GM21381 (cell line): ENCODE measurements at regions not wholly inside any gene's neighbourhood (a gene's known extent, or its start where the extent isn't known, plus 50 kb on each side); places are given as distances from the start of the nearest gene placed in this dataset.

Experiments used
- ATAC-seq: cut with Tn5 transposase; IDR thresholded peaks from one replicate; pipeline ENCODE4 v1.9.1; 2021; ENCODE audit warnings: mild to moderate bottlenecking, moderate library complexity; ENCODE audit not compliant: unreplicated experiment

DNA sequence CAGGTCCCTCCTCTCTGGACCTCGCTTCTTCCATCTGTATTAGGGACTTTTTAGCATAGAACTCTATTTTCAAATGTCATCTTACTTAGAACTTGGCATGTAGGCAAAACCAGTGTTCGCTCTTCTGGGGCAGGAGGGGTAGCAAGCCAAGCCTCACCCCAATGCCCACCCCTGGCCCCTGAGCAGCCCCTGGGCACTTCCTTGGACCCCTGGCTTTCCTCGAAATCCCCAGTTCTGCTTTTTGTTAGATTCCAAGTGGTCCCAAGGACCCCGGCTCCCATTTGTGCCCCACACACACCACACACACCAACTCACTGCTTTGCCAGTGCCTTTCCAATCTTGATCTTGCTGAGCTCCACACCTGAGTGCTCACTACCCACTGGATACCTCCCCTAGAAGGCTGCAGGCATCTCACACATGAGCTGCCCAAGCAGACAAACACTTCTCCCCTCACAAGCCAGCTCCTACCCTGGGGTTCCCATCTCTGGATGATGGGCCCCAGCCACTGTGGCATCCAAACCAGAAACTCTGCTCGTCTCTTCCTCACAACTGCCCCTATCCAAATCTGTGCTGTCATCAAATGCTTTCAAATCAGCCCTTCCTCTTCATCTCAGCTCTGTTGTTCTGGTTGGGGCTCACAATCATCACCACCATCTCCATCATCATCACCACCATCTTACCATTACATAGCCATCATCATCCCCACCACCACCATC is 167.9 kb upstream of the ZMIZ1 start:
- ATAC-seq, result no peak

DNA sequence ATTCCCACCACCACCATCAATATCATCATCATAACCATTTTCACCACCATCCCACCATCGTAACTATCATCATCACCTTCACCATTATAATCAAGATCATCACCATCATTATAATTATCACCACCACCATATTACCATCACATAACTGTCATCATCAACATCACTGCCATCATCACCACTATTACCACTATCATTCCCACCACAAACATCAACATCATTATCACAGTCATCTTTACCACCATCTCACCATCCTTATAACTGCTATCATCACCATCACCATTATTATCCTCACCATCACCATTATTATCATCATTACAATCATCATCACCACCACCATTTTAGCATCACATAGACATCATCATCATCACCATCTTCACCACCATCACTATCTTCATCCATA is 167.1 kb upstream of the ZMIZ1 start:
- no peak for ATAC-seq

DNA sequence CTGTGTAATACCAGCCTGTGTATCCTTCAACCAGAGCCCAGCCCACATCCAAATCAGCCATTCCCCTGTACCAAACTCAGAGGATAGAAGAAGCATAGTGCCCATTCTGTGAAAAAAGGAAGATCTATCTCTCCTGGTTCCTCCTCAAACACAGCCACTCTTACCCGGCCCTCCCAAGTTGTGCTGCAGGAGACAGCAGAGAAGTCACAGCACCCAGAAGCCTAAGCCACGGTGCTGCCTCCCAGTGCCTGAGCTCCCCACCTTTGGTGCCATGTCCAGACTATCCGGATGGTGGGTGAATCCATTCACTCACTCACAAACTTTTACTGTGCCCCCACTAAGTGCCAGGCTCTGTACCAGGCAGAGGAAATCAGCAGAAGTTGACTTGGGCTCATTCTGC is 166.0 kb upstream of the ZMIZ1 start:
- ATAC-seq, result no peak

DNA sequence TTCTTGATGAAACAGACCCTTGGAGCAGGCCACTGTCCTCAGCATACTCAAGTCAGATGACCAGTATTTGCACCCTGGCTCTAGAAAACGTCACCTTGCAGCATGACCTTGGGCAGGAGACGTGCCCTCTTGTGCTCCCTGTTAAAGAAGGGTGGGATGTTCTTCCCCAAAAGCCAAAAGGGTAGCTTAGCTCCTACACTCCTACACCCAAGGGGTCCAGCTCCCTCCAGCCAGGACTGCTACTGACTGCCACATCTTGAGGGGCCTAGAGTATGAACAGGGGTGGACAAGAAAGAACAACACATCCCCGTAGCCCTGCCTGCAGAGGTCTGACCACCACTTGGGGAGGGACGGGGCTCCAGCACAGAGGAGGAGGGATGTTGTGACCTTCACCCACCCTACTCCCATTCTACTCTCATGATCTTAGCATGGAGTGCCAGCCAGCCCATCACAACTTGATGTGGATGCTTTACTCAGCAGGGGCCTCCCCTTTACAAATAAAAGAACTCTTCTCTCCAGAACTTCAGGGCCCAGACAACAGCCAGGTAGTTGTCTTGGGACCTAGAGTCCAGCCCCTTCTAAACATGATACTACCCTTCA is 165.3 kb upstream of the ZMIZ1 start:
- no peak for ATAC-seq

DNA sequence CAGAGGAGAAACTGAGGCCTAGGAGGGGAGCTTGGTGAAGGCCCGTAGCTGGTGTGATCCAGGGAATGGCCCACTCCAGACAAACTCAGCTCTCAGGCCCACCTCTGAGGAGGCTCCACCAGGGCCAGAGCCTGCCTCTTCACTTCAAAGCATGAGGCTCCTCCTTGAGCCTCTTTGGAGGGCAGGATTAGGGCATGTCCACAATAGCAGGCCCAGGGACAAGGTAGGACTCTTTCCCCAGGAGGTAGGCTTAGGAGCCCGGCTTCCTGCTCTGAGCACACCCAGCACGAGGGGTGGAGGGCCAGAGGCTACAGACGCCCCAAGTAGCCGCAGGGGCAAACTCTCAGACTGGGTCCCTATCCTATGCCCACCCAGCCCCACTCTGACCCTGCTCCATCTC is 164.6 kb upstream of the ZMIZ1 start:
- ATAC-seq, result no peak

DNA sequence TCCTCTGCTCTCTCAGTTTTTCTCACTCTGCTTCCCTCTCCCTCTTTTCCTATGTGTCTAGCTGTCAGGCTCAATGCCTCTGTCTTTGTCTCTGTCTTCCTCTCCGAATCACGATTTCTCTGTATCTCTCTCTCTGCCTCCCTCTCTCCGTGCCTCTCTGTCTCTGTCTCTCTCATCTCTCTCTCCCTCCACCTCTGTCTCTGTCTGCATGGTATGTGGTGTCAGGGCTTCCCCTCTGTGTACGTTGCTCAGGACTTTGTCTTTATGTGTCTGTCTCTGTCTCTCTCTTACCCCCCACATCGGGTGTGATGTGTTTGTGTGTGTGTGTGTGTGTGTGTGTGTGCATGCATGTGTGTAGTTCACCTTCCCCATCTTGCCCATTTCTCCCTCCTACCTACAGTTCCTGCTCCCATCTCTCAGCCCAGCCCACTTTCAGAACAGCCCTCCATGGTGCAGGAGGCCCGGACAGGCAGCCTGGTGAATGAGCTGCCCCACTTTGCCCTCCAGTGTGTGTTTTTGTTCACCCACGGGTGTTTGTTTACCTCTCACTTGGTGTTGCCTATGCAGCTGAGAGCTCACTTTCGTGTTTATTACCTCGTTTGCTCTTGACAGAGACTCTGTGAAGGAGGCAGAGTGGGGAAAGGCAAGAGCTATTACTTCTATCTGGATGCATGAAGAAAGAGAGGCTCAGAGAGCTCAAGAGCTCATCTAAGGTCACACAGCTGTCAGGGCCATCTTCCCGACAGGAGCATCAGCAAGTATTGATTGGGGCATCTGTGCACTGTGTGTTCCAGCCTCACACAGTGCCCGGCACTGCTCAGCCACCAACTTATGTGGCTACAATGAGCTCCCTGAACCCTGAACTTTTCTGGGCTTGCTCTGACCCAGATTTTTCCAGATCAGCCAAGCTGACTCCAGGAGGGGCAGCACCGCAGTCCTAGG is 163.5 kb upstream of the ZMIZ1 start:
- no peak for ATAC-seq

DNA sequence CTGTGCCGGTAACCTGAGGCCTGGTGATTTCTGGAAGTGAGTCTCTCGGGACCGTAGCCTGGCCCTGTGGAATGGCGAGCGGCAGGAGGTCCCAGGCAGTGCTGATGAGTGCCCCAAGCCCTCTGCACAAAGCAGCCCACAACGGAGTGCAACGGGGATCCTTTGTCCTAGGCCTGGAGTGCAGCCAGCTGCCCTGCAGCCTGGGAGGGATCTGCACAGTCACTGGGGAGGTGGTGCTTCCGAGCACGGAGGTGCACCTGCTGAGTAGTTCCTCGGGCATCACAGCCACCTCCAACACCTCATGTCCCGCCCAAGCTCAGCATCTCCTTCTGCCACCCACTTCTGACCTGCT is 162.8 kb upstream of the ZMIZ1 start:
- no peak for ATAC-seq

DNA sequence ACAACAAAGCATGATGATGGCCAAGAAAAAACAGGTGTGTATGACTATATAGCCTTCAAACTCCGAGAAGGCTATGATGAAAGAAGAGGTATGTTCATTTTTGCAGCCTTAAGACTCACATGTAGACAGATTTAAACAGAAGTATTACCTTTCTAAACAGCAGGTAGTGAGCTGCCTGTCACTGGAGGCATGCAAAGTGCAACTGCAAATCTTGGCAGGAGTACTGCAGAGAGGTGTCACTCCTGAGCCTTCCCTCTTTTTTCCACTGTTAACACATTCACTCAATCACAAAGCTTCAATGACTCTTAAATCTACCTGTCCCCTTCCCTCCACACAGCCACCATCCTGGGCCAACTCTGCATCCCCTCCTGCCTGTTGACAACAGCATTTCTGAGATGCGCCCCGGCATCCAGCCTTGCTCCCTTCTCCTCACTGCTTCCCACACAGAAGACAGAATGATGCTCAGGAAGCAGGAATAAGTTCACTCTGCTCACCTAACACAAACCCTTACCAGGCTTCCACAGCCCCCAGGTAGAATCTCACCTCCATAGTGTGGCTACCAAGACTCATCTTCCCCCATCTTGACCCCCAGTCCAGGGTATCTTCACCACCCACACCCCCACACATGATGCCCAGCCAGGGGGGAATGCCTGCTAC is 161.9 kb upstream of the ZMIZ1 start:
- ATAC-seq, result no peak

DNA sequence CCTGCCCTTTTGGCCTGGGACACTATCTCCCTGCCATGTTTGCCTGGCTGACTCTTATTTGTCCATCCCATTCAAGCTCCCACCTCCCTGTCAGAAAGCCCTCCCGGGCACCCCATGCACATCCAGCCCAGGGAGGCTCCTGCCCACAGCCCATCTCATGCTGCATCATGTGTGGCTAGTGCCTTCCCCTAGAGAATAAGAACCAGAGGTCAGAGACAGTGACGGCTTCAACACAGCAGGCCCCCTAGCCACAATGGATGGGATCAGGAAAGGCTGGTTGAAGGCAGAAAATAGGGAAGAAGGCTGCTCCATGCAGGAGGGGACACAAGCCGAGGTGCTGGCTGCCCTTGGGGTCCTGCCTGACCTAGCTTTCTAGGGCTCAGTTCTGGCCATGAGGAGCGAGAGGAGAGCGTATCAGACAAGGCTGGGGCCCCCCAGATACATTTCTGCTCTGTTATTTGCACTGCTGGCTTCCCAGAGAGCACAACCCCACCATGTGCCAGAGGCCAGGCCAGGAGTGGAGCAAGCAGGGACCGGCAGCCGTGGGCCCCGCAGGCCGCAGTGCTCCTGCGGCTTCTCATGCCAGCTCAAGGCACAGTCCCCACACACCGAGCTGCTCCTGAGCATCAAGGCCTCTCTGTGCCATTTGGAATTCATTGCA is 161.1 kb upstream of the ZMIZ1 start:
- no peak for ATAC-seq

DNA sequence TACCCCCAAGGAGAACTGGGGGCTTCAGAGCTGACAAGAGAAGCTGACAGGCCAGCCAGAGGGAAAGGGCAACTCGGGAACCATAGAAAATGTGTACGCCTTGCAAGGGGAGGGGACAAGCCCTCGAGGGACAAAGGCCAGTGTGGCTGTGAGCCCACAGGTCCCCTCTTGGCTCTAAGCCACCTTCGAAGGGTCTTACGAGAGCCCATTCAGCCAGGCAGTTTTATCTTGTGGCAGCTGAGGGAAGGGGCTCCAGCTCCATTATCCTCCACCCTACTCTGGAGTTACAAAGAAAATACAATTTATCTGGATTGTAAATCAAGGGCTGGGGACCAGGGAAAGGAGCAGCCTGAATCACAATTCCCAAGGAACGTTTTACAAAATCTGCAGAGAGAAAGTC is 159.5 kb upstream of the ZMIZ1 start:
- no peak for ATAC-seq

DNA sequence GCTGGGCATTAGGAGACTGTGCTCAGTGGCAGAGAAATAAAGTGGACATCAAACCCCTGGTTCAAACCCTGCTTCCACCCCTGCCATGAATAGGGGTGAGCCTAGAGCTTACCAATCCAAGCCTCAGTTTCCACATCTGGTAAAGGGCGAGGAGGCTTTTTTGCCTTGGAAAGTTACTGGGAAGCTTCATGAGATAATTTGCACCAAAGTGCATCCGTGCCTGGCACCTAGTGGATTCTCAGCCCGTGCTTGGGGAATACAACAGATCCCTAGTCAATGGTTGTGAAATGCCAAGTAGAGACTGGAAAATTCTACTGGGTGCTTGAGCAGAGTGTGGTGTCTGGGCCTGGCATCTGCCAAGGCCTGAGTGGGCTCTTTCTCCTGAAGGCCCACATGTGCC is 158.7 kb upstream of the ZMIZ1 start:
- ATAC-seq, result no peak

DNA sequence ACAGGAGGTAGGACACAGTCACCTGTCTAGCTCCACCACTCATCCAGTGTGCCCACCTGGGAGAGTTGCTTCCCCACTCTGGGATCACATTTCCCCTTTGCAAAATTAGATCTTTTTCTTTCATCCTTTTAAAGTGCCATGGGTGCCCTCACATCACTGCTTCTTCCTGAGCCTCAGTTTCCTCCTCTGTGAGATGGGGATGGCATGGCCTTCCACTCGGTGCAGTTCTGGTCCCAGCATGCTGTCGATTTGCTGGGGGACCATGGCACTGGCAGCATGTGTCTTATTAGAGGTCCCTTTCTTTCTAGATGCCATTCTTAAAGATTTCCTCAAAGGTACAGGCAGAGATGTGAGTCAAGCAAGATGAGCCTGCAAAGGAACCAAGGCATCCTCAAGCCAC is 158.3 kb upstream of the ZMIZ1 start:
- no peak for ATAC-seq

DNA sequence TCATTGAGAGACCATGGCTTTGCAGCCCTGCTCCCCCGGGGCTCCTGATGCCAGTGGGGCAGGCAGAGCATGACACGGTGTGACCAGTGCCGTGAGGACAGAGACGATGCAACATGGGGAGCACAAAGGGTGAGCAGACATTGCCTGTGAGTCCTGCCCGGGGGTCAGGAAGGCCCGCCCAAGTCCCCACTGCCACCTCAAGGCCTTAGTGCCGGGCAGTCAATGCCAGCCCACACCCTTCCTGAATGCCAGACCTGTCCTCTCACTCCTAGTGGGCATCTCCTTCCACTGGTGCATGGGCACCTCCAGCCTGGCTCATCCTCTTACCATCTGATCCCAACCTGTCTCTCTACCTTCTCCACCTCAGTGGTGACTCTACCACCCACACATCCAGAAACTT is 157.9 kb upstream of the ZMIZ1 start:
- ATAC-seq, result no peak

DNA sequence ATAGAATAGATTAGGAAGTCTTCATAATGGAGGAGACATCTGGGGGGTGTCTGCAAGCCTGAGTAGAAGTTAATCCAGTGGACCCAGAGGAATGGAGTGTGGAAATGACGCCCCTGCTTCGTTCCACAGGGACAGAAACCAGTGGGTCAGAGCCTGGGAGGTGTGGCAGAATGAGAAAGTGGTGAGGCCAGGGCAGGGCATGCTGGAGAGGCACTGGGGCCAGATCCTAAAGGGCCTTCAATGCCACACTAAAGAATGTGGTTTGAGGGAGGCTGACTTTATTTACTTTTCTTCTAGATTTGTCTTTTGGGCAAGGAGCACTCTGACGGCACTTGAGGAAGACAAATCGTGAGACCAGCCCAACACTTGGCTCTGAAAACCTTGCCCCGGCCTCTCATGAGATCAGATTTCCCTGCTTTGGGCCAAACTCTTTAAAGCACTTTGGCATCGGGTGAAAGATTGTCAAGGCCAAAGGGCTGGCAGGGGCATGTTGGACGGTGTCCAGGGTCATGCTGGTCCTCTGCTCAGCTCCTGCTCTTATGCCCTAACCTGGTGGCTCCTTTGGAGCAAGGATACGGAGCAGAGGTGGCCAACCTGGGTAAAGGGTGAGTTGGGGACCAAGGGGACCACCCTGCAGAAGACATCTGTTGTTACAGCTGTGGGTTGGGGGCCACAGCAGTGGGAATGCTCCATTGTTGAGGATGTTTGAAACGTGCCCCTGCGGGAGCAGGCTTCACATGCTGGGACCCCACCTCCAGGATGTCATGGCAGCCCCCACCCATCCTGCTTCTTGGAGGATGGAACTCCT is 157.0 kb upstream of the ZMIZ1 start:
- no peak for ATAC-seq

DNA sequence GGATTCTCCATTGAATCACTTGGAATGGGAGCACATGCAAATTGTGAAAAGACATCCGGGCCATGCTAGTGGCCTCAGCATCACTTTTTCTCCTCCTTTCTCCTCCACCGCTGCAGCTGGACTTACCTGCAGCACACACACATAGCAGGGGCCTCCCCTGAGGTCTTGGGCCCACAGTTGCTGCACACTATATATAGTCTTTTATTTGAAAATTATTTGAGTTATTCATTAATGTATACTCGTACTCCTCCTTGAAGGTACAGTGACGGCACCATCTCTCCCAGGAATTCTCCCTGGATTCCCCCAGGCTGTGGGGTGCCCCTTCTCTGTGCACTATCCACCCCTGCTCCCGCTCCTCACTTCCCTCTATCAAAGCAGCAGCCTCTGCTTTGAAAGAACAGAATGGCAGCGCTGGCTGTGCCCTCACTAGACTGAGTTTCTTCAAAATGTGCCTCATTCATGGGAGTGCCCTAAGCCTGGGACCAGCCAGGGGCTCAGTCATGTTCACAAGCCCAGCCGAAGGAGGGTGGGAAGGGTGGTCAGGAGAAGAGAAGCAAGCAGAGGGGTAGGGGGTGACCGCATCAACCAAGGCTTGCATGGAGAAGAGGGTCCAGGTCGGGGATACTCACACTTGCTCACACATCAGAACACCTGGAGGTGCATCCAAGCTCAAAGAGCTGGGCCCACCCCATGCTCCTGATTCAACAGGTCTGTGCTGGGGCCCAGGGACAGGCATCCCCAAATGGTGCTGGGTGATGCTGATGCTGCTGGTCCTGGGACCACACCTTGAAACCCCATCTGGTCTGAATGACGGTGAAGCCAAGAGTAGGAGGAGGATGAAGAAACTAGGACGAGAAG is 156.2 kb upstream of the ZMIZ1 start:
- no peak for ATAC-seq

DNA sequence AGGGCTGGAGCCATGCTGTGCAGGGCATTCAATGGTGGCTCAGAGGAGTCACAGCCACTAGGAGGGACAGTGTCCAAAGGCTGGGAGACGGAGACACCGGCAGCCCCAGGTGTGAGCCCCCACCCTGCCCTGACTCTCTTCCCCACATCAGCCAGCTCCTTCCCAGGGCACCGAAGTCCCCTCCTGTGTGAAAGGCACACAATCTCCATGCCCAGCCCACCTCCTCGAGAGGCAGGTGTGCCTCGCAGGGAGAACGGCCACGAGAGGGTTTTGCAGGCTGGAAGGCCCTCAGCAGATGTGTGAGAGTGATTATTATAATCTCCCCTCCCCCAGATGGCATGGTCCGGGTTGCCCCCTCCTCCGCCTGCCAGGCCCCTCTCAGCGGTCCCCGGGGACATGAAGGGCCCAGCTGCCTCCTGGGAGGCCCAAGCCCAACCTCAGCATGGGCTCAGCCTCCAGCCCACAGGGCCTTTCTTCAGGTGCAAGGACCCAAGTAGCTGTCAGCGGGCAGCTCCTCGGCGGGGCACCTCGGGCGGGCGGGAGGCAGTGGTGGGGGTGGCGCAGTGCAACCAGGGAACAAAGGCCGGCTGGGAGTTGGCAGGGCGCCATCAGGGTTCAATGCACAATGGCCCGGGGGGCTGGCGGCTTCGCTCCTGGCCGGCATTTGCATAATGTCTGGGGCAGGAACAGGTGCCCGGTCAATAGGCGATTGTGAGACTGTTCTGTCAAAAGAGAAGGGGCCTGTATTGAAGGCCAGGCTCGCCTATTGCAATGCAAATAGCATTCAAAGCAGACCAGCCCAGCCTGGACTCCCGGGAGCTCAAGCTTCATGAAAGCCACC is 155.3 kb upstream of the ZMIZ1 start:
- ATAC-seq, result no peak

DNA sequence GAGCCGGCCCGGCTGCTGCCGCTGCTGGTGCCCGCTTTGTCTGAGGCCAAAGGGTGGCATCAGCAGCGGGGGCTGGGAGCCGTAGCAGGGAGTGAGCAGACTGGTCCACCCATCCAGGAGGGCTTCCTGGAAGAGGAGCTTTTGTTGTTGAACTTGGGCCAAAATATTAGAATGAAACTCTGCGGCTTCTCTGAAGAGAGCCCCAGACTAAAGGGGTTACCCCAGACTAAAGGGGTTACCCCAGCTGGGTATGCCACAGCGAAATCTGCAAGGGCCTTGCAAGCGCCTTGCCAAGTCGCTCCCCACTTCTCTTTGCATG is 154.7 kb upstream of the ZMIZ1 start:
- ATAC-seq, result no peak

DNA sequence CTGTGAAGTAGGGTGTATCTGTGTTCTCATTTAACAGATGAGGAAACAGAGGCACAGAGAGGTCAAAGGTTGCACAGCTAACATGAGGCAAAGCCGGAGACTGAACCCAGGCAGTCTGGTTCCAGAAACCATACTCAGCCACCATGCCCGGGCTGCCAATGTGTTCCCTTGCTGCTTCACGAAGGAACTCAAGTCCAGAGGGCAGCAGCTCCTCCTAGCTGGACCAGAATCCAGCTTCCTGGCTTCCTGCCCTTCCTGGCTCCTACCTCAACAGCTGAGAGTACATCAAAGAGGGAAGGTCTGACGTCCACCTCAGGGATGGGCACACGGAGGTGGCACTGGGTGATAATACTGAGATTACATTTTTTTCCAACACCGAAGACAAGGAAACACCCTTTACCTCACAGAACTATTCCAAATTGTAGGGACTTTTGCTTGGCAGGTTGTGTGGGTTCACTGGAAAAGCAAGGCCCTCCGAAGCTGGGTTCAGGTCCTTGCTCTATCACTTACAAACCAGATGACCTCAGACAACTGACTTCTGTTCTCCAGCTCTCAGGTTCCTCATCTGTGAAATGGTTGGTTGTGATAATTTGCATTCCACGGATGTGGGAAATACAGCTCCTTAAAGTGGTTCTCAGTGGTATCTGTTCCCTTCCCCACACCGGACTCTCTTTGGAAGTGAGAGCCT is 154.1 kb upstream of the ZMIZ1 start:
- ATAC-seq, result no peak
